ENCODE measurements at regions not wholly inside any gene's neighbourhood (a gene's known extent, or its start where the extent isn't known, plus 50 kb on each side); places are given as distances from the start of the nearest gene placed in this dataset.

DNA sequence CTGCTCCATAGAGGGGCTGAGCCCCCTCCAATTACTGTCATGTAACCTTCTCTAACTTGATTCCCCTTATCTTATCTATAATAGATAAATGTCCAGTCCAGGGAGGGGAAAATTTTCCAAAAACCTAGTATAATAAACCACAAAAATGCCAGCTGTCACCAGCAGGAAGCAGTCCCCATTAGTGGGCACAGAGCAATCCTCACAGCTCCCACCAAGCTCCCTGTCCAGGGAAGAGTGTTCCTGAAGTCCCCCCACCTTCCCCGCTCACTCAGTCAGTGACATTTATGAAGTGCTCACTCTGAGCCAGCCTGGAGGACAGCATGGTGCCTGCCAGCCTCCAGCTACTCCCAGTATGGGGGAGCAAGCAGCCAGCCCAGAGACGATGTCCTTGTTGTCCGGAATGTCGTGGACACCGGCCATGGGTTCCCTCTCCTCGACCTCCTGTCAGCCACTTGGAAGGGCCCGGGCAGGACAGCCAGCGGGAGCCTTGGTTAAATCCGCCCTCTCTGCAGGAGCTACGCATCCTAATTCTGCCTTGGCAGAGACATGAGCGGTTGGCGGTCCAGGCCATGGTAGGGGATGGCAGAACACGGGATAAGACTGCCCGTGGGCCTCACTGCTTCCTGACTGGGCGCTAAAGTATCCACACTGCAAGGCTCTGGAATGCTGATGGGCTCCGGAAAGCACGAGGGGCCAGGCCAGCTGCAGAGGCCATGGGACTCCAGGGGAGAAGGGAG lies 102.0 kb upstream of the CDH5 start:
- ChIA-PET POLR2A (no interaction called here), CTCF (no interaction called here)
- Mint-ChIP-seq H3K36me3 (no peaks in the 10 kb centered on the region), H3K9me3 (no peaks in the 10 kb centered on the region), H3K27ac (no peak overlapping the region), H3K27me3 (ENCODE audit: low read depth) (peaks cover 13% of the 10 kb centered on the region; the same call in 1 of the 2 replicates), H3K4me3 (no peak overlapping the region), H3K4me1 (peaks cover 17% of the 10 kb centered on the region)
- ATAC-seq, result no peak
- TF ChIP-seq, protein P1, sequence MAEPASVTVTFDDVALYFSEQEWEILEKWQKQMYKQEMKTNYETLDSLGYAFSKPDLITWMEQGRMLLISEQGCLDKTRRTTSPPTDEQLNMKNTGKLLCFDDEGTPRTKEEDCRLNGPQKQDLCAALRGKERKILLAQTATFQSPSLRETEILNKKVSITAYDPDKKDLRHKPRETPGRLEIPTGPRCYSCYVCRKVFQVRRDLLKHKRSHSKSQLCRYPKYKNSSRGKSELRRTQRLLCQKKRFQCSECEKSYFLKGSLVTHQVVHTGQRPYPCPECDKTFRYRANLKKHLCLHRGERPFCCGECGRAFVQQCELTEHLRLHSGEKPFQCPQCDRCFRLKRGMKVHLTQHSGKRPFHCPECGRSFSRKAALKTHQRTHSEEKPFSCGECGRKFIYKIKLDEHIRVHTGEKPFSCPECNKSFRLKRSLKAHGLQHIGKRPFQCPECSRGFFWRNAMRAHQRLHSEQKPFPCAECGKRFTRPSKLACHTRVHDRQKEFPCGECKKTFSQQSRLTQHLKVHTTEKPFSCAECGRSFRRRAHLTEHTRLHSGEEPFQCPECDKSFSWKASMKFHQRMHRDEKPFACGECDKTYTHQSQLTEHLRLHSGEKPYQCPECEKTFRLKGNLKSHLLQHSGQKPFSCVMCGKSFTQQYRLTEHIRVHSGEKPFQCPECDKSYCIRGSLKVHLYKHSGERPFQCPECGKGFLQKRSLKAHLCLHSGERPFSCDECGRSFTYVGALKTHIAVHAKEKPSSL (CRISPR knock-in tag; conservative IDR thresholded peaks at IDR 0.05), result no peak
- TF ChIP-seq ZNF138 (CRISPR knock-in tag; conservative IDR thresholded peaks at IDR 0.05), result no peak
- TF ChIP-seq CBFB (CRISPR knock-in tag; IDR thresholded peaks at IDR 0.05; ENCODE audit: low read depth), result no peak
- no peak for TF ChIP-seq ZNF317 (CRISPR knock-in tag; IDR thresholded peaks at IDR 0.05; ENCODE audit: borderline replicate concordance, low read depth)
- TF ChIP-seq, protein P2, sequence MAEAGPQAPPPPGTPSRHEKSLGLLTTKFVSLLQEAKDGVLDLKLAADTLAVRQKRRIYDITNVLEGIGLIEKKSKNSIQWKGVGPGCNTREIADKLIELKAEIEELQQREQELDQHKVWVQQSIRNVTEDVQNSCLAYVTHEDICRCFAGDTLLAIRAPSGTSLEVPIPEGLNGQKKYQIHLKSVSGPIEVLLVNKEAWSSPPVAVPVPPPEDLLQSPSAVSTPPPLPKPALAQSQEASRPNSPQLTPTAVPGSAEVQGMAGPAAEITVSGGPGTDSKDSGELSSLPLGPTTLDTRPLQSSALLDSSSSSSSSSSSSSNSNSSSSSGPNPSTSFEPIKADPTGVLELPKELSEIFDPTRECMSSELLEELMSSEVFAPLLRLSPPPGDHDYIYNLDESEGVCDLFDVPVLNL (CRISPR knock-in tag; IDR thresholded peaks at IDR 0.05; ENCODE audit: borderline replicate concordance, low read depth), result no peak
- TF ChIP-seq MAX (CRISPR knock-in tag; IDR thresholded peaks at IDR 0.05), result no peak
- TF ChIP-seq, protein P3, sequence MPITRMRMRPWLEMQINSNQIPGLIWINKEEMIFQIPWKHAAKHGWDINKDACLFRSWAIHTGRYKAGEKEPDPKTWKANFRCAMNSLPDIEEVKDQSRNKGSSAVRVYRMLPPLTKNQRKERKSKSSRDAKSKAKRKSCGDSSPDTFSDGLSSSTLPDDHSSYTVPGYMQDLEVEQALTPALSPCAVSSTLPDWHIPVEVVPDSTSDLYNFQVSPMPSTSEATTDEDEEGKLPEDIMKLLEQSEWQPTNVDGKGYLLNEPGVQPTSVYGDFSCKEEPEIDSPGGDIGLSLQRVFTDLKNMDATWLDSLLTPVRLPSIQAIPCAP (CRISPR knock-in tag; IDR thresholded peaks at IDR 0.05), result no peak
- TF ChIP-seq NR2C2 (CRISPR knock-in tag; IDR thresholded peaks at IDR 0.05), result no peak
- TF ChIP-seq, protein P4, sequence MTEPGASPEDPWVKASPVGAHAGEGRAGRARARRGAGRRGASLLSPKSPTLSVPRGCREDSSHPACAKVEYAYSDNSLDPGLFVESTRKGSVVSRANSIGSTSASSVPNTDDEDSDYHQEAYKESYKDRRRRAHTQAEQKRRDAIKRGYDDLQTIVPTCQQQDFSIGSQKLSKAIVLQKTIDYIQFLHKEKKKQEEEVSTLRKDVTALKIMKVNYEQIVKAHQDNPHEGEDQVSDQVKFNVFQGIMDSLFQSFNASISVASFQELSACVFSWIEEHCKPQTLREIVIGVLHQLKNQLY (CRISPR knock-in tag; IDR thresholded peaks at IDR 0.05), result no peak
- no peak for TF ChIP-seq ZNF232 (CRISPR knock-in tag; IDR thresholded peaks at IDR 0.05)
- no peak for TF ChIP-seq RORB (CRISPR knock-in tag; IDR thresholded peaks at IDR 0.05)
- TF ChIP-seq CREM (CRISPR knock-in tag; IDR thresholded peaks at IDR 0.05), result no peak
- TF ChIP-seq, protein P5, sequence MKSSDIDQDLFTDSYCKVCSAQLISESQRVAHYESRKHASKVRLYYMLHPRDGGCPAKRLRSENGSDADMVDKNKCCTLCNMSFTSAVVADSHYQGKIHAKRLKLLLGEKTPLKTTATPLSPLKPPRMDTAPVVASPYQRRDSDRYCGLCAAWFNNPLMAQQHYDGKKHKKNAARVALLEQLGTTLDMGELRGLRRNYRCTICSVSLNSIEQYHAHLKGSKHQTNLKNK (CRISPR knock-in tag; IDR thresholded peaks at IDR 0.05), result no peak
- no peak for TF ChIP-seq MXD4 (CRISPR knock-in tag; IDR thresholded peaks at IDR 0.05; ENCODE audit: borderline replicate concordance)
- TF ChIP-seq ZNF423 (CRISPR knock-in tag; IDR thresholded peaks at IDR 0.05), result no peak
- no peak for DNase-seq (ENCODE audit: low spot score)

GRCh38 chr16:66263973-66264310 lies 102.5 kb upstream of the CDH5 start:
- TF ChIP-seq RELA (CRISPR knock-in tag; IDR thresholded peaks at IDR 0.05; ENCODE audit: borderline replicate concordance) (no peak), IRF2 (CRISPR knock-in tag; IDR thresholded peaks at IDR 0.05; ENCODE audit: borderline replicate concordance, low read depth) (no peak), ZNF138 (CRISPR knock-in tag; conservative IDR thresholded peaks at IDR 0.05) (no peak), SMAD3 (CRISPR knock-in tag; IDR thresholded peaks at IDR 0.05; ENCODE audit: borderline replicate concordance) (no peak), ZNF281 (CRISPR knock-in tag; IDR thresholded peaks at IDR 0.05) (no peak), SMAD4 (CRISPR knock-in tag; IDR thresholded peaks at IDR 0.05) (no peak), NR3C1 (CRISPR knock-in tag; conservative IDR thresholded peaks at IDR 0.05; ENCODE audit: low read depth) (no peak), NR1H2 (CRISPR knock-in tag; IDR thresholded peaks at IDR 0.05) (no peak), ZBTB21 (CRISPR knock-in tag; IDR thresholded peaks at IDR 0.05; ENCODE audit: borderline replicate concordance) (no peak)
- TF ChIP-seq, protein P1 (CRISPR knock-in tag; conservative IDR thresholded peaks at IDR 0.05), result no peak
- Mint-ChIP-seq H3K4me3 (no peak overlapping the region), H3K9me3 (no peaks in the 10 kb centered on the region), H3K36me3 (no peaks in the 10 kb centered on the region), H3K4me1 (peaks cover 14% of the 10 kb centered on the region), H3K27ac (no peak overlapping the region), H3K27me3 (ENCODE audit: low read depth) (peaks cover 13% of the 10 kb centered on the region; the same call in 1 of the 2 replicates)
- DNase-seq (ENCODE audit: low spot score) (no peak), ATAC-seq (no peak)
- ChIA-PET POLR2A (no interaction called here), CTCF (no interaction called here)

All from WTC11 (cell line).